22Rv1 (cell line): ENCODE measurements at regions not wholly inside any gene's neighbourhood (a gene's known extent, or its start where the extent isn't known, plus 50 kb on each side); places are given as distances from the start of the nearest gene placed in this dataset.

Source experiments
- CTCF ChIP-seq: fragments of 450-650 bp; IDR thresholded peaks from 2 replicates; pipeline ENCODE4 v1.5.1; 2017; ENCODE audit warnings: mild to moderate bottlenecking
- ZFX ChIP-seq: fragments of 450-650 bp; IDR thresholded peaks from 2 replicates; pipeline ENCODE4 v1.6.1; 2017; ENCODE audit warnings: antibody characterized with exemption, borderline replicate concordance

- no peak for TF ChIP-seq CTCF
- no peak for TF ChIP-seq ZFX
Observed at GRCh38 chr9:25377039-25377438, 301.2 kb downstream of the TUSC1 start.
